ENCODE measurements at regions not wholly inside any gene's neighbourhood (a gene's known extent, or its start where the extent isn't known, plus 50 kb on each side); places are given as distances from the start of the nearest gene placed in this dataset.

GRCh38 chr1:60129911-60130310 lies 56.3 kb upstream of the C1orf87 start:
- TF ChIP-seq POLR2A (IDR thresholded peaks at IDR 0.05) (no peak), CTCF (IDR thresholded peaks at IDR 0.05) (no peak)
